ENCODE measurements at regions not wholly inside any gene's neighbourhood (a gene's known extent, or its start where the extent isn't known, plus 50 kb on each side); places are given as distances from the start of the nearest gene placed in this dataset.

GRCh38 chr5:163245584-163245983 is 191.8 kb upstream of the CCNG1 start:
- no peak overlapping the region for H3K27ac ChIP-seq
- H3K27me3 ChIP-seq: no peaks in the 10 kb centered on the region
- no peak overlapping the region for H3K4me3 ChIP-seq (ENCODE audit: low read depth in 1 of 2, low read length in 1 of 2)
- no peak for TF ChIP-seq CTCF (IDR thresholded peaks at IDR 0.05)
- no peaks in the 10 kb centered on the region for H3K36me3 ChIP-seq
- no peaks in the 10 kb centered on the region for H3K9me3 ChIP-seq
- no peaks in the 10 kb centered on the region for H3K4me1 ChIP-seq (ENCODE audit: control insufficient read depth in 1 of 2, insufficient read depth in 1 of 2, low read depth in 1 of 2, low read length in 1 of 2)

- H3K4me1 ChIP-seq (ENCODE audit: control insufficient read depth in 1 of 2, insufficient read depth in 1 of 2, low read depth in 1 of 2, low read length in 1 of 2): no peaks in the 10 kb centered on the region
- H3K36me3 ChIP-seq: no peaks in the 10 kb centered on the region
- H3K9me3 ChIP-seq: no peaks in the 10 kb centered on the region
- H3K27me3 ChIP-seq: no peaks in the 10 kb centered on the region
- TF ChIP-seq CTCF (IDR thresholded peaks at IDR 0.05): no peak
- no peak overlapping the region for H3K4me3 ChIP-seq (ENCODE audit: low read depth in 1 of 2, low read length in 1 of 2)
- H3K27ac ChIP-seq: no peak overlapping the region
Observed at GRCh38 chr5:163248333-163248732, 189.1 kb upstream of the CCNG1 start.

- H3K36me3 ChIP-seq: no peaks in the 10 kb centered on the region
- H3K4me3 ChIP-seq (ENCODE audit: low read depth in 1 of 2, low read length in 1 of 2): no peak overlapping the region
- H3K27ac ChIP-seq: no peak overlapping the region
- no peaks in the 10 kb centered on the region for H3K9me3 ChIP-seq
- no peaks in the 10 kb centered on the region for H3K27me3 ChIP-seq
- TF ChIP-seq CTCF (IDR thresholded peaks at IDR 0.05): no peak
- no peaks in the 10 kb centered on the region for H3K4me1 ChIP-seq (ENCODE audit: control insufficient read depth in 1 of 2, insufficient read depth in 1 of 2, low read depth in 1 of 2, low read length in 1 of 2)
Observed at GRCh38 chr5:163248871-163249270, 188.5 kb upstream of the CCNG1 start.

GRCh38 chr5:163252950-163253349 is 184.4 kb upstream of the CCNG1 start:
- Histone ChIP-seq H3K9me3 (no peaks in the 10 kb centered on the region), H3K4me3 (ENCODE audit: low read depth in 1 of 2, low read length in 1 of 2) (no peak overlapping the region), H3K27ac (no peak overlapping the region), H3K27me3 (no peaks in the 10 kb centered on the region), H3K36me3 (no peaks in the 10 kb centered on the region), H3K4me1 (ENCODE audit: control insufficient read depth in 1 of 2, insufficient read depth in 1 of 2, low read depth in 1 of 2, low read length in 1 of 2) (no peaks in the 10 kb centered on the region)
- no peak for TF ChIP-seq CTCF (IDR thresholded peaks at IDR 0.05)

- Histone ChIP-seq H3K27ac (no peak overlapping the region), H3K4me3 (ENCODE audit: low read depth in 1 of 2, low read length in 1 of 2) (no peak overlapping the region)
- TF ChIP-seq CTCF (IDR thresholded peaks at IDR 0.05): no peak
Observed at GRCh38 chr5:163259495-163259894, 177.9 kb upstream of the CCNG1 start.

GRCh38 chr5:163260471-163260870 is 176.9 kb upstream of the CCNG1 start:
- no peak for TF ChIP-seq CTCF (IDR thresholded peaks at IDR 0.05)
- Histone ChIP-seq H3K9me3 (no peaks in the 10 kb centered on the region), H3K27ac (no peak overlapping the region)

More at GRCh38 chr5:163259495-163259894, 177.9 kb upstream of the CCNG1 start:
- Histone ChIP-seq H3K4me1 (ENCODE audit: control insufficient read depth in 1 of 2, insufficient read depth in 1 of 2, low read depth in 1 of 2, low read length in 1 of 2) (no peaks in the 10 kb centered on the region), H3K27me3 (no peaks in the 10 kb centered on the region), H3K36me3 (no peaks in the 10 kb centered on the region), H3K9me3 (no peaks in the 10 kb centered on the region)

More at GRCh38 chr5:163260471-163260870, 176.9 kb upstream of the CCNG1 start:
- Histone ChIP-seq H3K4me3 (ENCODE audit: low read depth in 1 of 2, low read length in 1 of 2) (no peak overlapping the region), H3K4me1 (ENCODE audit: control insufficient read depth in 1 of 2, insufficient read depth in 1 of 2, low read depth in 1 of 2, low read length in 1 of 2) (no peaks in the 10 kb centered on the region), H3K36me3 (no peaks in the 10 kb centered on the region), H3K27me3 (no peaks in the 10 kb centered on the region)

Measured in neutrophil (primary cell).